COLO668 (cell line): ENCODE measurements at regions not wholly inside any gene's neighbourhood (a gene's known extent, or its start where the extent isn't known, plus 50 kb on each side); places are given as distances from the start of the nearest gene placed in this dataset.
"Not testable (repeated sequence)": the region's sequence is repeated elsewhere in the genome, so short reads cannot be mapped to it uniquely, and the experiment has no call there.

Source experiments
- DNase-seq: peaks from one replicate; lab custom pipeline; 2025; ENCODE audit not compliant: unreplicated experiment; lab: John Stamatoyannopoulos, UW

GRCh38 chr2:133970641-133971040 is 283.2 kb upstream of the MGAT5 start:
- DNase-seq: no peak

- DNase-seq: no peak
Observed at GRCh38 chr2:133972297-133972696, 281.6 kb upstream of the MGAT5 start.

- DNase-seq: no peak
Observed at GRCh38 chr2:133972786-133973185, 281.1 kb upstream of the MGAT5 start.

GRCh38 chr2:133974353-133974752 is 279.5 kb upstream of the MGAT5 start:
- DNase-seq: no peak

GRCh38 chr2:133975135-133975534 is 278.7 kb upstream of the MGAT5 start:
- no peak for DNase-seq

GRCh38 chr2:133975676-133976428 is 278.0 kb upstream of the MGAT5 start:
- no peak for DNase-seq

- no peak for DNase-seq
Observed at GRCh38 chr2:133976659-133977058, 277.2 kb upstream of the MGAT5 start.

- DNase-seq: no peak
Observed at GRCh38 chr2:133977405-133977804, 276.5 kb upstream of the MGAT5 start.

GRCh38 chr2:133982256-133982655 is 271.6 kb upstream of the MGAT5 start:
- DNase-seq: no peak

- DNase-seq: no peak
Observed at GRCh38 chr2:133985563-133985962, 268.3 kb upstream of the MGAT5 start.

GRCh38 chr2:133986081-133986837 is 267.6 kb upstream of the MGAT5 start:
- no peak for DNase-seq

GRCh38 chr2:133986881-133987795 is 266.7 kb upstream of the MGAT5 start:
- no peak for DNase-seq

- no peak for DNase-seq
Observed at GRCh38 chr2:133988316-133988891, 265.5 kb upstream of the MGAT5 start.

GRCh38 chr2:133991606-133992168 is 262.2 kb upstream of the MGAT5 start:
- no peak for DNase-seq

- DNase-seq: no peak
Observed at GRCh38 chr2:133992454-133992853, 261.4 kb upstream of the MGAT5 start.

GRCh38 chr2:133993160-133993559 is 260.7 kb upstream of the MGAT5 start:
- no peak for DNase-seq

GRCh38 chr2:133998726-133999125 is 255.1 kb upstream of the MGAT5 start:
- not testable (repeated sequence) for DNase-seq

- no peak for DNase-seq
Observed at GRCh38 chr2:134002391-134002790, 251.5 kb upstream of the MGAT5 start.

GRCh38 chr2:134002921-134003320 is 251.0 kb upstream of the MGAT5 start:
- no peak for DNase-seq

GRCh38 chr2:134004467-134004866 is 249.4 kb upstream of the MGAT5 start:
- no peak for DNase-seq

- no peak for DNase-seq
Observed at GRCh38 chr2:134008837-134009236, 245.0 kb upstream of the MGAT5 start.
